ENCODE measurements at regions not wholly inside any gene's neighbourhood (a gene's known extent, or its start where the extent isn't known, plus 50 kb on each side); places are given as distances from the start of the nearest gene placed in this dataset.

DNA sequence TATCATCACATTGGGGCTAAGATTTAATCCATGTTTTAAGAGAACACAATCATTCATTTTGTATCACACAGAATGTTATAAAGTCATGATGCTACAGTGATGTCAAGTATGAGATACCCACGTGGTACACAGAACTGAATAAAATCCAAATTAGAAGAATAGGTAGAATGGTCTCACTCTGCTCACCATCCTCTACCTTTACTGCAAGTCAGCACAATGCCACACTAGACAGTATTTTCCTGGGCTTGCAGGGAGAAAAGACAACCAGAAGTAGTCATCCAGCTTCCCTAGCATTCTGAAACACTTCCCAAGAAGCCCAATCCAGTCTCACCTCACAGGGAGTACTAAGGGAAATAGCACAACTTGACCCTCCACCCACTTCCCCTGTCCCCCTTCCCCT, 856.2 kb upstream of the NRXN1 start:
- TF ChIP-seq, protein P1, sequence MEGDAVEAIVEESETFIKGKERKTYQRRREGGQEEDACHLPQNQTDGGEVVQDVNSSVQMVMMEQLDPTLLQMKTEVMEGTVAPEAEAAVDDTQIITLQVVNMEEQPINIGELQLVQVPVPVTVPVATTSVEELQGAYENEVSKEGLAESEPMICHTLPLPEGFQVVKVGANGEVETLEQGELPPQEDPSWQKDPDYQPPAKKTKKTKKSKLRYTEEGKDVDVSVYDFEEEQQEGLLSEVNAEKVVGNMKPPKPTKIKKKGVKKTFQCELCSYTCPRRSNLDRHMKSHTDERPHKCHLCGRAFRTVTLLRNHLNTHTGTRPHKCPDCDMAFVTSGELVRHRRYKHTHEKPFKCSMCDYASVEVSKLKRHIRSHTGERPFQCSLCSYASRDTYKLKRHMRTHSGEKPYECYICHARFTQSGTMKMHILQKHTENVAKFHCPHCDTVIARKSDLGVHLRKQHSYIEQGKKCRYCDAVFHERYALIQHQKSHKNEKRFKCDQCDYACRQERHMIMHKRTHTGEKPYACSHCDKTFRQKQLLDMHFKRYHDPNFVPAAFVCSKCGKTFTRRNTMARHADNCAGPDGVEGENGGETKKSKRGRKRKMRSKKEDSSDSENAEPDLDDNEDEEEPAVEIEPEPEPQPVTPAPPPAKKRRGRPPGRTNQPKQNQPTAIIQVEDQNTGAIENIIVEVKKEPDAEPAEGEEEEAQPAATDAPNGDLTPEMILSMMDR (IDR thresholded peaks at IDR 0.05; ENCODE audit: control insufficient read depth, insufficient read depth, low read depth, low read length, missing control alignments) = no peak
- no peak for DNase-seq (ENCODE audit: low read depth)
- no peak overlapping the region for H3K4me3 ChIP-seq (ENCODE audit: control insufficient read depth, low read depth, low read length)

DNA sequence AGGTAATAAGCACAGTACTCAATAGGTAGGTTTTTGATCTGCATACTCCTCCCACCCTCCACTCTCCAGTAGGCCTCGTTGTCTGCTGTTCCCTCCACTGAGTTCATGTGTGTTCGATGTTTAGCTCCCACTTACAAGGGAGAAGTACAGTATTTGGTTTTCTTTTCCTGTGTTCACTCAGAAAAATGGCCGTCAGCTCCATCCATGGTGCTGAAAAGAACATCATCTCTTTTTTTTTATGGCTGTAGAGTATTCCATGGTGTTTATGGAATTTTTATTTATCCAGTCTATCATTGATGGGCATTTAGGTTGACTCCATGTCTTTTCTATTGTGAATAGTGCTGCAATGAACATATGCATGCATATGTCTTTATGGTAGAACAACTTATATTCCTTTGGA, 849.7 kb upstream of the NRXN1 start:
- no peak for DNase-seq (ENCODE audit: low read depth)
- TF ChIP-seq, protein P1 (IDR thresholded peaks at IDR 0.05; ENCODE audit: control insufficient read depth, insufficient read depth, low read depth, low read length, missing control alignments) = no peak

DNA sequence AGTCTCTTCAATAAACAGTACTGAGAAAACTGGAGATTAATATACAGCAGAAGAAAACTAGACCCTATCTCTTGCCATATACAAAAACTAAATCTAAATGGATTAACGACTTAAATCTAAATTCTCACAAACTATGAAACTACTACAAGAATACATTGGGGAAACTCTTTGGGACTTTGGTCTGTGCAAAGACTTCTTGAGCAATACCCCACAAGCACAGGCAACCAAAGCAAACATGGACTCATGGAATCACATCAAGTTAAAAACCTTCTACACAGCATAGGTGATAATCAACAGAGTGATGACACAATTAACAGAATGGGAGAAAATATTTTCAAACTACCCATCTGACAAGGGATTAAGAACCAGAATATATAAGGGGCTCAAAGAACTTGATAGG, 848.2 kb upstream of the NRXN1 start:
- H3K4me3 ChIP-seq (ENCODE audit: control insufficient read depth, low read depth, low read length) = no peak overlapping the region
- no peak for DNase-seq (ENCODE audit: low read depth)
- TF ChIP-seq, protein P1 (IDR thresholded peaks at IDR 0.05; ENCODE audit: control insufficient read depth, insufficient read depth, low read depth, low read length, missing control alignments) = no peak

More for the DNA sequence above, 849.7 kb upstream of the NRXN1 start:
- H3K4me3 ChIP-seq (ENCODE audit: control insufficient read depth, low read depth, low read length) = no peak overlapping the region

DNA sequence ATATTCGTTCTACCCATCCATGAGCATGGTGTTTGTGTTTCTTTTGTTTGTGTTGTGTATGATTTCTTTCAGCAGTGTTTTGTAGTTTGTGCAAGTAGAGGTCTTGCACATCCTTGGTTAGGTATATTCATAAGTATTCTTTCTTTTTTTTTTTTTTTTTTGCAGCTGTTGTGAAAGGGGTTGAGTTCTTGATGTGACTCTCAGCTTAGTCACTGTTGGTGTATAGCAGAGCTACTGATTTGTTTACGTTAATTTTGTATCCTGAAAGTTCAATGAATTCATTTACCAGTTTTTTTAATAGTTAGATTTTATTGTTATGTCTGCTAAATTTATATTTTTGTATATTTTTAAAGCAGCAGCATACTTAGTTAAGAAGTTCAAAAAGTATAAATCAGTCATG, 834.4 kb upstream of the NRXN1 start:
- H3K4me3 ChIP-seq (ENCODE audit: control insufficient read depth, low read depth, low read length) = no peak overlapping the region
- TF ChIP-seq, protein P1 (IDR thresholded peaks at IDR 0.05; ENCODE audit: control insufficient read depth, insufficient read depth, low read depth, low read length, missing control alignments) = no peak
- no peak for DNase-seq (ENCODE audit: low read depth)

DNA sequence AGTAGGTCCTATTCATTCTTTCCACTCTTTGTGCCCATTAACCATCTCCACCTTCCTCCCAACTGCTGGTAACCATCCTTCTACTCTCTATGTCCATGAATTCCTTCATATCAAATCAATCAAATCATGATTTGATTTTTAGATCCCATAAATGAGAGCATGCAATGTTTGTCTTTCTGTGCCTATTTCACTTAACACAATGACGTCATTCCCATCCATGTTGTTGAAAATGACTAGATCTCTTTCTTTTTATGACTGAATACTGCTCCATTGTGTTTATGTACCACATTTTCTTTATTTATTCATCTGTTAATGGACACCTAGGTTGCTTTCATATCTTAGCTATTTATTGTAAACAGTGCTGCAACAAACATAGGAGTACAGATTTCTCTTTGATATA, 827.3 kb upstream of the NRXN1 start:
- DNase-seq (ENCODE audit: low read depth) = no peak
- TF ChIP-seq, protein P1 (IDR thresholded peaks at IDR 0.05; ENCODE audit: control insufficient read depth, insufficient read depth, low read depth, low read length, missing control alignments) = no peak
- H3K4me3 ChIP-seq (ENCODE audit: control insufficient read depth, low read depth, low read length) = no peak overlapping the region

DNA sequence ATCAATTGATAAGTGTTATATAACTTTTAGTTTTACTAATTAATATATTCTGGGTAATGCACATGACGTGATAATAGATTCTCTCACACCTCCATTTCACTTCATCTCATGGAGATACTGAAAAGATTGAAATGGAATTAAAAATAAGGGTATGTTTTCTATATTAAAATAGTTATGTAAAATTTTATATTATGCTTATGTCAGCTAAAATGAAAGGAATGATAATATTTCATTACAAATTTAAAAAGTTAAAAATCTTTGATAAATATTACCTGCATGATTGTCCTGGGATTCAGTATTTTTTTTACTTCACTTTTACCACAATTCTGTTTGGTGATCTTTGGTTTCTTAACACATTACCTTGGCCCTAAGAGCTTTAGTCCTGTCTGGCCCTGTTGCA, 823.8 kb upstream of the NRXN1 start:
- TF ChIP-seq, protein P1 (IDR thresholded peaks at IDR 0.05; ENCODE audit: control insufficient read depth, insufficient read depth, low read depth, low read length, missing control alignments) = no peak

DNA sequence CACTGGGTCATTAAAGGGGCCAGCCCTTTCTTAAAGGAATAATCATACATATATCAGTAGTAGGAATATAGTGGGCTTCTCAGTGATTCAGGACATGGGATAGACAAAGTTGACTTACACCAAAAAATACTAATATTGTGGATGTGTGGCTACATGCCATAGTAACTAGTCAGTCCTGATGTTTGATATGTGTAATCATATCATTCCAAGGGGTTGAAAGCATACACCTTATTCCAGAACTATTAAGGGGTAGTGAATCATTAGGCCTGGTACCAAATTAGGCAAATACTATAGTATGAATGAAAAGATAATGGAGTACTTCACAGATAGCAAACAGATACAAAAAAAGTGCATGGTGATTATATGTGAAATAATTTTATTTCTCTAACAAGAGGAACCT, 814.9 kb upstream of the NRXN1 start:
- H3K4me3 ChIP-seq (ENCODE audit: control insufficient read depth, low read depth, low read length) = no peak overlapping the region
- TF ChIP-seq, protein P1 (IDR thresholded peaks at IDR 0.05; ENCODE audit: control insufficient read depth, insufficient read depth, low read depth, low read length, missing control alignments) = no peak
- DNase-seq (ENCODE audit: low read depth) = no peak

More for the DNA sequence above, 823.8 kb upstream of the NRXN1 start:
- no peak overlapping the region for H3K4me3 ChIP-seq (ENCODE audit: control insufficient read depth, low read depth, low read length)
- no peak for DNase-seq (ENCODE audit: low read depth)
